HFF-Myc (cell line): ENCODE measurements at regions not wholly inside any gene's neighbourhood (a gene's known extent, or its start where the extent isn't known, plus 50 kb on each side); places are given as distances from the start of the nearest gene placed in this dataset.

Experiments
- DNase-seq: peaks from one replicate; pipeline ENCODE4 v3.0.0-alpha.2; 2011; ENCODE audit warnings: low read depth; ENCODE audit errors: extremely low read depth
- H3K4me3 ChIP-seq: replicated peaks from 2 replicates; pipeline ENCODE4 v1.5.1; 2011; ENCODE audit warnings: low read depth, mild to moderate bottlenecking, control low read depth, low read length
- CTCF ChIP-seq: IDR thresholded peaks from 2 replicates; pipeline ENCODE4 v1.5.1; 2012; ENCODE audit warnings: mild to moderate bottlenecking, low read depth, low read length, control low read depth; ENCODE audit errors: missing control alignments

- no peak for TF ChIP-seq CTCF
- DNase-seq: no peak
- no peak overlapping the region for H3K4me3 ChIP-seq
These were observed 124.0 kb downstream of the RTP5 start for GRCh38 chr2:241993386-241994005.

GRCh38 chr2:241994086-241994485 is 124.6 kb downstream of the RTP5 start:
- TF ChIP-seq CTCF: no peak
- no peak for DNase-seq

GRCh38 chr2:241994556-241995213 is 125.2 kb downstream of the RTP5 start:
- H3K4me3 ChIP-seq: no peak overlapping the region
- TF ChIP-seq CTCF: no peak
- DNase-seq: no peak

More at GRCh38 chr2:241994086-241994485, 124.6 kb downstream of the RTP5 start:
- H3K4me3 ChIP-seq: no peak overlapping the region

GRCh38 chr2:241996100-241996499 is 126.6 kb downstream of the RTP5 start:
- no peak for TF ChIP-seq CTCF
- H3K4me3 ChIP-seq: no peak overlapping the region
- DNase-seq: no peak

- no peak overlapping the region for H3K4me3 ChIP-seq
- no peak for TF ChIP-seq CTCF
- DNase-seq: no peak
These were observed 127.5 kb downstream of the RTP5 start for GRCh38 chr2:241997017-241997416.

- H3K4me3 ChIP-seq: no peak overlapping the region
- TF ChIP-seq CTCF: no peak
These were observed 129.7 kb downstream of the RTP5 start for GRCh38 chr2:241999184-241999583.

More at GRCh38 chr2:241999184-241999583, 129.7 kb downstream of the RTP5 start:
- DNase-seq: no peak
